COLO668 (cell line): ENCODE measurements at regions not wholly inside any gene's neighbourhood (a gene's known extent, or its start where the extent isn't known, plus 50 kb on each side); places are given as distances from the start of the nearest gene placed in this dataset.

ENCODE experiments used
- DNase-seq: peaks from one replicate; lab custom pipeline; 2025; ENCODE audit not compliant: unreplicated experiment; lab: John Stamatoyannopoulos, UW

DNA sequence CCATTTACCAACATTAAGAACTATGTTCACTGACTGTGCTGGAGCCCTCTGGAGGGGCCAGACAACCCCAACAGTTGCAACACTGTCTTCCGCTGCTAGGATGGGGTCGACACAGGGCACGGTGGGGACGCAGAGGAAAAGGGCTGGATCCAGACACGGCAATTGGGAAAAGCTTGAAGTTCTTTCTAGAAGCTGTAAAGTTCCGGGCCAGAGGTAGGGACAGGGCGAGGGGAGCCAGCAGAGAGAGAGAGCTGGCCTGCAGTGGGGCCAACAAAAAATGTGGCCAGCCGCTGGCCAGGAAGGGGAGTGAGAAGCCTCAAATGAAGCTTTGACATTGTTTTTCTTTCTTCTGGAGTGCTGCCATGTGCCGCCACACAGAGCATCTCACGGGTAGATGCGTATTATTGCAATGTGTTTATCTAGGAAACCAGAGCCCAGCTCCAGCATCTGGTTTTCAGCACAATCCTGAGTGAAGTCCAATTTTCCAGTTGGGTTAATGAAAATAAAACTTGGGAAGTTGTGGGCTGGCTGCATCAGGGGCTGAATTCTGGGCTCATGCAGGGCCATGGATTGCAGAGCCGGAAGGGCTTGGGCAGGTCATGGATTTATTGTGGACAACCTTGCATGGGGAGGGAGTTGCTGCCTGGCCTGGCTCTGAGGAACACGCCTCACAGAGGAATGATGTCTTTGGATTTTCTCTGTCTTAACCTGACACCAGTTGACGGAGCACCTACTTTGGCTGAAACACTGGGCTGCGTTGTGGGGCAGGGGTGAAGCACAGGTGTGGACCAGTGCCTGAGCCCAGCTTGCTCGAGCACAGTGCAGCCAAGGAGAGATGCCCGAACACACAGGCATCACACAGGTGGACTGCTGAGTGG, 67.6 kb upstream of the AMPD3 start:
- no peak for DNase-seq

DNA sequence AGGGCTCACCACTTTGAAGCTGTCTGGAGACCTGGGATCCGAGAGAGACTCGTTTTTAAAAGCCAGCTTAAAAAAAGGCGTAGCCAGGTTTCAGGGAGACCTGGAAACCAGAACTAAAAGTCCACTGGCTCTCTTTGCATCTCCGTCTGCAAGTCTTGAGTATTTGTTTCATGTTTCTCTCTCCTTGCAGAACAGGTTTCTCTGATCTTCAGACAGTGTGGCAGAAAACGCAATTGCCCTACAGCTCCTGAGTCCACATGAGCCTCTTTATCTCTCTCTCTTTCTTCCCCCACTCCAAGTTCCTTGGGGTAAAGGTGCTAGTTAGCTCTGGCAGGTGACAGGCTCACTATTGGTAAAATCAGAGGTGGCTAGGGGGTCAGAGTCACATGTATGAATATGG, 67.0 kb upstream of the AMPD3 start:
- DNase-seq: no peak

DNA sequence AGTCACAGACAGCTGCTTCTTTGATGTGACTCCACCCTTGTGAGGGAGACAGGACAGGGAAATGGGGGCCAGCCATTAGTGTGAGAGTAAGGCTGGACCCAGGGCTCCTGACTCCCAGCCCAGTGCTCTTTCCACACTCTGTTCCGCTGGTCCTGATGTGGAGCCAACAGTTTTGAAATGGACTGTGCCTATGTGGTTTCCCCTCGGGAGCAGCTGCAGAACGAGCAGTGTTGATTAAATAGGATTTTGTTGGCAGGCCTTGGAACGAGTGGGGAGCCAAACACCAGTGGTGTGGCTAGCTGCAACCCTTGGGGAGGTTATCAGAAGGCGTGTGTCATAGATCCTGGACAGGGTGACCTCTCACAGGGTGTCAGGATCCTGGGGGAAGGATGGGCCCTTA, 66.5 kb upstream of the AMPD3 start:
- DNase-seq: no peak

DNA sequence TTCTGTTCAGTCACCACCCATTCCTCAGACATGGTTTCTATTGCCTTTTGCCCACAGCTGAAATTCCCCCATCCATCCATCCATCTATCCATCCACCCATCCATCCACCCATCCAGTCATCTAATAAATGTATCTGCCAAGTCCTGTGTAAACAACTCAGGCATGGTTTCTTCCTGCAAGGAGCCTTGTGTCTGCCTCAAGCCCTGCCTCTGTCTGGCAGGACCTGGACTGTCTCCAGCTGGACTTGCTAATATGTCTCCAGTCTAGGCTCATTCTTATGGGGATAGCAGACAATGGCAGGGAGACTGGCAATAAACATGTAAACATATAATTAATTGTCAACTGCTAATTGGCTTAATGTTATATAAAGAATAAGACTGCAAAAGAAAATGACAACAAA, 64.7 kb upstream of the AMPD3 start:
- no peak for DNase-seq

DNA sequence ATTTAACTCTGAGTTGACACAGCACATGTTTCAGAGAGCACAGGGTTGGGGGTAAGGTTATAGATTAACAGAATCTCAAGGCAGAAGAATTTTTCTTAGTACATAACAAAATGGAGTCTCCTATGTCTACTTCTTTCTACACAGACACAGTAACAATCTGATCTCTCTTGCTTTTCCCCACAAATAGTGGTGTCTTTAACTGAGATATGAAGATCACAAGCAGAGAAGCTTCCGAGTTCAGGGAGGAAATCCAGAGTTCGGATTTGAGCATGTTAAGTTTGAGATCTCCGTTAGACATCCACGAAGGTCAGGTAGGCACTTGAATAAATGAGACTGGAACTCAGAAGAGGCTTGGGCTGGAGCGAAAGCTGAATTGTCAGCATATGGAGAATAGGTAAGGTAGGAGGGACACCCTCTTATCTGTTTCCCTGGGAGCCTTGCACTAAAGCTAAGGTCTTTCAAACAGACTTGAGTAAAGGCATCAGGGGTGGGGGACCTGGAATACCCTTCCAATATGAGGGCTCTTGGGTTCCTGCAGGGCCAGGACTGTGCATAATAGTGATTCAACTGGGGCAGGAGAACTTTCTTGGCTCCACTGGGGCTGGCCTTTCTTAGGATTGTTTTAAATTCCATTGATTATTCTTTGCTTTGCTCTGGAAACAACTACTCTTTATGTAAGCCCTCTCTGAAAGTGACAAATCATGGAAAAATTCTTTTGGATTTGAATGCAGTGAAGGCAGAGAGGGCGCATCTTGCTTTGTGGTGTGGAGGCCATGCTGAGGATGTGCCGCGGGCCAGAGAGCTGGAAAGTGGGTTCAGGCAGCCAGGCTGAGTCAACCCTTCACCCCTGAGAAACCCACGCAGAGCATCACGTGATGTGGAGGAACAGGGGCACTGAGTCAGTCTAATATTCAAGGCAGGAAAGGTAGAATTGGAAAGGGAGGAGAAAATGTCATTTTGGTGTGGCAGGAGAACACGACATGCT, 62.7 kb upstream of the AMPD3 start:
- DNase-seq: no peak

DNA sequence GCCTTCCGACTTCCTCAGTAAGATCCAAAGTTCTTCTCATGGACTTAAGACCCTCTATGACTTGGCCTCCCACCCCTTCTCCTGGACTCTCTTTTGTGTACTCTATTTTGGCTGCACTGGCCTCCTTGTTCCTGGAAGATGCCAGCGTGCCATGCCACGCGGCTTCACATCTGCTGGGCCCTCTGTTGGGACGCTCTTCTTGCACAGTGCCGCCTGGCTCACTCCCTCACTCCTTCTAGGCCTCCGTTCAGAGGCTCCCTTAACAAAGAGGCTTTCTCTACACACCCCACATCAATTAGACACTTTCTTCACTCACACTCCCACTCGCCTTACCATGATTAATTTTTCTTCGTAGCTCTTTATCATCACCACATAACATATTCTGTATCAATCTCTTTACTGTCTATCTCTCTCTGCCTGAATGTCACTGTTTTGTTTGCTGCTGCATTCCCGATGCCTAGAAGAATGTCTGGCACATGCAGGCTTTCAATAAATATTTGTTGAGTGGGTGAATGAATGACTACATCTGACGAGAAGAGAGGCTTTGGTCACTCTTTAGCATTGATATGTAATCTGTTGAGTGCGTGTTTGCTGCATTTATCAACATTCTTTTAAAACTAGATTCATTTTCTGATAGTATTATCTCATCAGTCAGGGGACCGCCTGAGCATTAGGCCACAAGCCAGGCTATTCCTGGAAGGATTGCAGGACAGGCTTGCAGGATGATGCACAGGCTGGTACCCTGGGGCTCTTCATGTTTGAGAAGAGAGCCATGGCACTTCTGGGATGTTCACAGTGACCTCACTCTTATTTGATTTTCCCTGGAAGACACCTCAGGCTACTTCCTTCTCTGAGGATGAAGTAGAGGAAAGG, 60.6 kb upstream of the AMPD3 start:
- no peak for DNase-seq

DNA sequence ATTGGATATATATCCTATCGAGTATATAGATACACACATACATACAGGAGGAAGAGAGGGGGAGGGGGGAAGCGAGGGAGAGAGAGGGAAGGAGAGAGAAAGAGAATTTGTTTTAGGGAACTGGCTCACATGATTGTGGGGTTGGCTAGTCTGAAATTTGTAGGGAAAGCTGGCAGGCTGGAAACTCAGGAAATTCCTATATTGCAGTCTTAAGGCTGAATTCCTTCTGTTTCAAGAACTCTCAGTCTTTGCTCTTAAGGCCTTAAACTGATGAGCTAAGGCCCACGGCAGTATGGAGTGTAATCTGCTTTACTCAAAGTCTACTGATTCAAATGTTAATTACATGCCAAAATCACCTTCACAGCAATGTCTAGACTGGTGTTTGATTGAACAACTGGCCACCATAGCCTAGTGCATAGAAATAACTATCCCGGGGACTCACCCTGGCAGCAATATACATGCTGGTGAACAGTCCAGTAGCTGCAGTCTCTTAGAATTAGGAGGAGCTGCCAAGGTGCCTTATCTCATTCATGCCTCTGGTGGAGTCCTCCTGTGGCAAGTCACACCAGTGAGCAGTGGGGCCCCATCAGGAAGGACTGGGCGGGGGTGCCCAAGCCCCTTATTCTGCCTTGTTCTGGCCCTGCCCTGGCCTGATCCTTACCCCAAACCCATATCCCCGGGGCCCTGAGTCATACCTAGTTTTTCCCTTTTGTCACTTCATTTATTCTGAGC, 59.7 kb upstream of the AMPD3 start:
- DNase-seq: no peak

DNA sequence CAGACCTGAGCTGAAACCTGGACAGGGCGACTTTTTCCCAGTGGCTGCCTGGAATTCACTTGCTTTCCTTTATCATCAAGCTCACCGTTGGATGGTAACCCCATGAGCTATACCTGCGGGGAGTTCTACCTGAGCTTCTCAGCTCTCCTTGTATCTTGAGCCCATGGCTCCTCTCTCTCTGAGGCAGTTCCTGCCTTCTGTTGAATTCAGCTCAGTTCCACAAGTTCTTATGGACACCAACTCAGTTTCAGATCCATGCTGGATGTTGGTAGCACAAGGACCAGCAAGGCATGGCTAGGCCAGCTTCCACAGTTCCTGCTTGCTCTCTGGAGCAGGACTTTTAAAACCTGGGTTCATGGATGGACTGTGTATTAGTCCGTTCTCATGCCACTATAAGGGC, 58.3 kb upstream of the AMPD3 start:
- no peak for DNase-seq

DNA sequence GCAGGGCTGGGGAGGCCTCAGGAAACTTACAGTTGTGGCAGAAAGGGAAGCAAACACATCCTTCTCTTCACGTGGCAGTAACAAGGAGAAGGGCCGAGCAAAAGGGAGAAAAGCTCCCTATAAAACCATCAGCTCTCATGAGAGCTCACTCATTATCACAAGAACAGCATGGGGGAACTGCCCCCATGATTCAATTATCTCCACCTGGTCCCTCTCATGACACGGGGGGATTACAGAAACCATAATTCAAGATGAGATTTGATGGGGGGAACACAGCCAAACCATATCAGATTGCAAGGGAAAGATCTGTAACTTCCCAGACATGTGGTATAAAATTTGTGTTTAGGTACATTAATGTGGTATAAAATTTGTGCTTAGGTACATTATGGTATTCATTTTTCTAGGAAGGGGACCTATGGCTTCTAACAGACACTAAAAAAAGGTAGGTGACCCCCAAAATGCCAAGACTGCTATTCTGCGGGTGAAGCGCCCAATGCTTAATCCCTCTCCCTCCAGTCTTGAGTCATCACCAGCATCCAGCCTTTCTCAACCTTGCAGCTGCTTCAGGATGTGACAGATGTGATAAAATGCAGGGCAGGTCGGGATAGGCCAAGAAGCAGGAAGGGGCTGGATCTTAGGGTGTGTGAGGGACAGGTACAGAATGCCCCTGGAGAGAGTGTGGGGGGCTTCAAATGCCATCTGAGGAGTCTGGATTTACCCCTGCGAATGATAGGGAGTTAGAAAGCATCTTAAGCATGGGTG, 57.7 kb upstream of the AMPD3 start:
- DNase-seq: no peak

DNA sequence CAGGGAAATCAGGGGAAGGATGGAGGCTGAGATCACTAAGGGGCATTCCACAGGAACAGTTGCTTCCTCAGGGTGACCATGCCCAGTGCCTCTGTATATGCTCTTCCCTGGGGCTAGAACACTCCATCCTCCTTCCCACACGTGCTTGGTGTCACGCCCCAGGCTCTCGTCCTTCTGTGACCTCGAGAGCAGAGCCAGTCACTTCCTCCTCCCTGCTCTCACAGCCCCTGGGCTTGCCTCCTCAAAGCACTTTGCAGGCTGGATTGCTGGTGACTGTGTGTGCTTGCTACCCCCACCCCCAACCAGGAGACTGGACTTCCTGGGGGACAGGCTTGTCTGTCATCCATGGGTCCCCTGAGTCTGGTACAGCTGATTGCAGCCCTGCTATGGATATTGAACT, 56.5 kb upstream of the AMPD3 start:
- no peak for DNase-seq

DNA sequence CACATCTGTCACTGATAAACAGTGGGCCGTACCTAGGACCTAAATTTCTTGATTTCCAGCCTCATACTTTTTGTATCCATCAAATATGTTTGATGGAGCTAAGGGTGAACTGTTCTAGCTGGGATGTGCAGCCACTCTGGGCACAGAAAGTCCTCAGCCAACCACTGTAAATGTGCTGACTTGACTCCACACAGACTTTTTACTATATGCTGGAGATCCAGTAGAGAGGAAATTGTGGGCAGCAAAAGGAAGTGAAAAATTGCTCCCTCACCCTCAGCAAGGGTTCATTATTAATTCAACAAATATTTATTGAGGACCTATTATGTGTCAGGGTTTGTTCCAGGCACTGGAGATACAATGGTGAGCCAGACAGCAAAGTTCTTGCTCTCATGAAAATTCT, 54.2 kb upstream of the AMPD3 start:
- DNase-seq: no peak

DNA sequence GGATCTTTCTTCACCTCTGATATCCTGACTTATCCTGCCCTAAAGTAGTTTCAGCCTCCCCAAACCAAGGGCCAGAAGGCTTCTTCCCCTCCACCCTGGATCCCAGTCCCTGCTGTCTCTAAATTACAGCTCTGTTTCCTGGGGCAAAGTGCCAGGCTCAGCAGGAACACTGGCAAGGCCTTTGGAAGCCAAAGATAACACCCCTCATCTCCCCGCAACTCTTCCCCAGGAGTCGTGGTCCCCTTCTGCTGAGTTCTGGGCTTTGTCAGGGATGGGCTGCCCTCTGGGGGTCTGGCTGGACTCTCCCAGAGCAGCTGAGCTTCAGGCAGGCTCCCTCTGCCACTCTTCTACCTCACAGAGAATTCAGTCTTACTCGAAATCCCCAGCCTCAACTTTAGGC, 53.8 kb upstream of the AMPD3 start:
- DNase-seq: no peak

DNA sequence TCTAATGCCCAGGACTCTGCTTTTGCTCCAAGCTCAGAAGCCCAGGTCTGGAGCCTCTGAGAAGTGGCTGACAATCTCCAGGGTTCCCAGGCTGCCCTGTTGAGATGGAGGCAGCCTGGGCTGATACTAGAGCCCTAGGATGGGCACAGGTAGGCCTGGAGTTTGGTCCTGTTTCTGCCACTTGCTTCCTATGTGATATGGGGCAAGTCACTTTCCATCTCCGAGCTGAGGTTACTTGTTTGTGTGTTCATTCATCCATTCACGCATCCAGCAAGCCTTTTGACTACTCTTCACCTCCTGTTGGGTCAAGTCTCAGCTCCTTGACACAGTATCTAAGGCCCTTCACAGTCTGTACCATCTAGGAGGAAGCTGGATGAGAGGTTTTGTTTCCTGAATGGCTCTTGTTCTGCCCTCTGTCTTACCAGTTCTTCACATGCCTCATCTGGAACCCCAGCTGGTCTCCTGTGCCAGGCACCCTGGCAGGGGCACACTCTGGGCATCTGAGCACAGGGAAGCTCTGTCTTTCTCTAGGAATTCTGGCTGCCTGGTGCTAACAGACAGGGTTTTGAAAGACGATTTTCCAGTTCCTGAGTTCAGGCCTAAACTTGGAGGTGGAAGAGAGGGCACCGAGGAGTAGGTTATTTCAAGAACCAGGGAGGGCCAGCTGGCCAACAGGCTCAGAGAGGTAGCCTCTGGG, 53.2 kb upstream of the AMPD3 start:
- DNase-seq: no peak
